GM18505 (cell line): ENCODE measurements at regions not wholly inside any gene's neighbourhood (a gene's known extent, or its start where the extent isn't known, plus 50 kb on each side); places are given as distances from the start of the nearest gene placed in this dataset.
"Not testable (repeated sequence)": the region's sequence is repeated elsewhere in the genome, so short reads cannot be mapped to it uniquely, and the experiment has no call there.

Experiments
- ATAC-seq: cut with Tn5 transposase; IDR thresholded peaks from one replicate; pipeline ENCODE4 v1.9.1; 2021; ENCODE audit not compliant: unreplicated experiment
- POLR2A ChIP-seq: IDR thresholded peaks from 4 replicates; pipeline ENCODE4 v1.6.1; 2011; ENCODE audit warnings: borderline replicate concordance; ENCODE audit not compliant: insufficient read depth, insufficient read length; ENCODE audit errors: extremely low read depth

DNA sequence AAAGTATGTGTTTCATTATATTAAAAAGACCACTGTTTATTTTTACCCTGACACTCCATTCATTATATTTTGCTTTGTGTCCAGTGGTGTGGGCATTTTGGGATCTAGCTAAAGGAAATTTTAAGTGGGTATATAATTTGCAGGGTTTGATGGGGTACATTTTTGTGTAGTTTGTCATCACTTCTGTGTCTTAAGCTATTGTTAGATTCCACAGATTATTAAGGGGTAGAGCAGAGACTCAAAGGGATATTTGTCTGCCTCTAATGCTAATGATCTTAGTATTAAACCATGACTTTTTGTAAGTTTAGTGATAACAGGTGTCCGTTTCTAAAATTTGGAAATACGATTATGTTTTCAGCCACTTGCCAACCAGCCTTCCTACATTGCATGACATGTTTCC, 731.6 kb downstream of the BRINP1 start:
- no peak for ATAC-seq
- no peak for TF ChIP-seq POLR2A

DNA sequence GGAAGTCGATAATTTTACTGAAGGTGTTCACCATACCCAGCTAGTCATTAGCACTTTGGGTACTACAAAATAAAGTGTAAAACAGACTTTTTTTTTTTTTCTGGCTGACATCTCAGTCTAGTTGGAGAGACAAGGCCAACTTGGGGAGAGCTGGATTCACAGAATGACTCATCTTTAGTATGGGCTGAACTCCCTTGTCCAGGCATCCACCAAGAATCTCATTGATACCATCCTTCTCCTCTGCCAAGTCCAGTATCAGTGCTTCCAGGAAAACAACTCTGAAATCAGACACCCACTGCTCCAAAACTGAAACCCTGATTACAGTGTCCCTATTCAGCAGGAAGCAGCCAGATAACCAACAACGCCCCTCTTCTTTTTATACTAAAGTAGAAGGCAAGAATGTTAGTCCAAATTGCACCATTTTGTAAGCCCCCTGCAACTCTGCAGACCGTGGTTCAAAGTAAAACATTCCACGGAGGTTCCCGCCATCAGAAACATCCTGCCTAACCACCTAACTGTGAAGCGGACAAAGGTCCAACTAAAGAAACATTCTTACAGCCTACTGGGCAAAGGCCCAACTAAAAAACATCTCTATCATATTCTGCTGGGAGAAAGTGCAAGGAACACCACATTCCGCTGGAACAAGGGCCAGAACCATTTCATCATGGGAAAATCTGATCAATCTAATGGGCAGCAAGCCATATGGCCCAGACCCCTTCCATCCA, 728.2 kb downstream of the BRINP1 start:
- no peak for ATAC-seq
- no peak for TF ChIP-seq POLR2A

DNA sequence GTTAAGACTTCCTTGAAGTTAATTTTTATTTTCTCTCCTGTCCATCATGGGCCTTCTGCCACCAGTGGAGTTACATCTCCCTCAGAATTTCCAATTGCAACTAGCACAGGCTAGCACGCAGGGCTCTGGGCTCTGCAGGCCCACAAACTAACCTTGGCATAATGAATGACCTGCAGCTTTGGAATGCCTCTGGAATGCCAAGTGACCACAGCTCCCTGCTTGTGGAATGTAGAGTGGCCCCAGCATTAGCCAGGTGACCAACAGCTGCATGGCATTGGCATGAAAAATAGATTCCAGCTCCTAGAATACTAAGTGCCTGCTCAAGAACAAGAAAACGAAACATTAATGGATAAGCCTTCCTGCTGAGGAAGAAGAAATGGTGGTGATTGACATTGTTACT, 726.1 kb downstream of the BRINP1 start:
- no peak for TF ChIP-seq POLR2A
- no peak for ATAC-seq

DNA sequence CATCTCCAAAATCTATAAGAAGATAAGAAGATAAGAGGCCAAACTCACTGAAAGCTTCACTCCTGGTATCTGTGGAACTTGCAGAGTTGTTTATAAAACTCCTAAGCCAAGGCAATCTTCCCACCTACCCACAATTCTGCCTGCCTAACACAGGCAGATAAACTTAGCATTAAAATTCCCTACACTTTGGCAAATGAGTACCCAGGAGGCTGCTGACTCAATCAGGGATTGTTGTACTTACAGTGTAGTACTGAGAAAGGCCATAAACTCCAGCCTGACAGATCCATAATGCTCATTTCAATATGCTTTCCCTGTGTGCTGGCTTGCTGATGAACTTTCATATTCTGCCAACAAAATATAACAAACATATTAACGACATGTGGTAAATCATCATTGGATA, 725.2 kb downstream of the BRINP1 start:
- no peak for ATAC-seq
- TF ChIP-seq POLR2A, result no peak

DNA sequence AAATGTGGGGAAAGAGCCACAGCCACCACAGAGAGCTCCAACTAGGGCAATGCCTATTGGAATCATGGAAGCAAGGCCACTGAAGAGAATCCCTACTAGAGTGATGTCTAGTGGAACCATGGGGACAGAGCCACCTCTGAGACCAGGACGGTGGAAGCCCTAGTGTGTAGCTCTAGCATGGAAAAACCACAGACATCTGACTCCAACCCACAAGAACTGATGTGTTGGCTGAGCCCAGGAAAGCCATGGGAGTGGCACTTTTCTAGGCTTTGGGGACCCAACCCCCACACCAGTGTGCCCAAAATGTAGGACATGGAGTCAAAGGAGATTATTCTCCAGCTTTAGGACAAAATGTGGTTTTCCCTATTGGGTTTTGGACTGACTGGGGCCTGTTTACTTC, 721.9 kb downstream of the BRINP1 start:
- TF ChIP-seq POLR2A, result no peak
- no peak for ATAC-seq

DNA sequence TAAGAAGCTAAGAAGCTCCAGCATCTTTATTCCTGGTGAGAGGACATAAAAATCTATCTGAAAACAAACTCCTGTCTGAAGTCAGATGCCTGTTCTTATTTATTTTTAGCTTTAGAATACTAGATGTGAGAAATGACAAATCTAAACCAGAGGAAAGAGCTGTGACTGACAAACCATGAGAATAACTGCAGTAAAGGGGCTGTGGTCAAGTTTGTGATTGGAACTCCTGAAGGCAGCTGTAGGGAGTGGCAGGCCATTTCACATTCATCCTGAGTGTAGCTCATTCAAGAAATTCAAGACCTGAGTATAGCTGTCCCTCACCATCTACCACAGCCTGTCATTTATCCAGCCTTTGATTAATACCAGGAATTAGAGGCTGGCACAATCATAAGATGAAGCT, 718.8 kb downstream of the BRINP1 start:
- no peak for ATAC-seq
- no peak for TF ChIP-seq POLR2A

DNA sequence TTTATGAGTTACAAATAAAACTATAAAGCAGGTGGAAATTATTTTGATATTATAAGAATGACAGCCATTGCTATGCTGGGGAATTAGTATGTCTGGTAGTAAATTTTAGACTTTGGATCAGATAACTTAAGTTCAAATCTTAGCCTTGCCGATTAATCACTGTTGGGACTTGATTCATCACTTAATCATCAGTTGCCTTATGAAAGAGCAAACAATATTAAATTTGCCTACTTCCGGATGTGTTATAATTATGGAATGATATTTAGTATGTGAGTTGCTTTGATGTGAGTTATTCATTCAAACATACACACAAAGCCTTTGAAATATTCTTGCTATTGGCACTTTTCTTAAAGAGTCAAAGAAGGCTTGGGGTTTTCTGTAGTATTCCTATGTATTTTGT, 717.7 kb downstream of the BRINP1 start:
- TF ChIP-seq POLR2A, result no peak
- no peak for ATAC-seq

DNA sequence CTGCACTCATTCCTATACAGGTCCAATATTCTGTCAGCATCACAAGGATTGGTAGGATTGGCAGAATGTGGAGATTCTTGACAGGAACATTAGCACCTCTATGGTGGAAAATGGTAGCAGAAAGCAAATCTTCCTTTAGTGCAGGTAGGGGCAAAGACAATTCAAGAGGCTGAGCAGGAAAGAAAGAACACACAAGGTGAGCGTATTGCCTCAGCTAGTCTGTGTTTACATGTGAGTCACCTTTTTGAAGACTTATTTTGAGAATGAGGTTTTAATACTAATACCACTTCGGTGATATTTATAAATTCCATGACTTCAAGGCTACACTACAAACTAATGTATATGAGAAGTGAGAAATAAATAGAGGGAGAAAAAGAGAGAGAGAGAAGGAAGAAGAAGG, 717.0 kb downstream of the BRINP1 start:
- TF ChIP-seq POLR2A, result no peak
- no peak for ATAC-seq

DNA sequence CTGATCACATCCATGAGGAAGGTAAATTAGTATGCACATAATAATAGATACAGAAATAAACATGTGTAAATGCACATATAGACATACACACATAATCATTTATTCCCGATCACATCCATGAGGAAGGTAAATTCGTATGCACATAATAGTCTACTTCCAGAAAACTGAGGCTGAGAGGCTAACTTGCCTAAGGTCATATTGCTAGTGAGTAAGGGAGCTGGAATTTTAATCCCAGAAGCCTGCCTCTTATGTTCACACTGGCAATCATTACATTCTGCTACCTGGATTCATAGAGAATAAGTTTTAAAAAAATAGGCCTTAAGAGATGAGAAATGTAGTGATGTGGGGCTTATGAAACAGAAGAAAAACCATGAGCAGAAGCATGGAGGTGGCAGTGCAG, 716.3 kb downstream of the BRINP1 start:
- TF ChIP-seq POLR2A, result no peak

DNA sequence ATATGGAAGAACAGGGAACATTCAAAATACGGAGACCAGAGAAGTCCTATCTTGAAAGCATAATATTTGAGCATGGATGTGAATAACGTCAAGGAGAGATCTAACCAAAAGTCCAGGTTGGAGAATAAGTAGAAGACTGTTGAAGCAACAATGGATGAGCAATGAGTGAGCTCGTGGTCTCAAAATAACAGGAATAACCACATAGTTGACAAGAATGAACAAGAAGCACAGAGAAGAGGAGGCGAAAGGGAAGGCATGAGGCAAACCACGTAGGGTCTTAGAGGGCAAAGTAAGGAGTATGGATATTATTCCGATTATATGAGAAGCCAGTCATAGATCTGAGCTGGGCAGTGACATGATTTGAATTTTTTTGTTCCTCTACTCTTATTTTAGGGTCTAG, 710.2 kb downstream of the BRINP1 start:
- ATAC-seq, result no peak
- TF ChIP-seq POLR2A, result no peak

More for the DNA sequence above, 716.3 kb downstream of the BRINP1 start:
- no peak for ATAC-seq

DNA sequence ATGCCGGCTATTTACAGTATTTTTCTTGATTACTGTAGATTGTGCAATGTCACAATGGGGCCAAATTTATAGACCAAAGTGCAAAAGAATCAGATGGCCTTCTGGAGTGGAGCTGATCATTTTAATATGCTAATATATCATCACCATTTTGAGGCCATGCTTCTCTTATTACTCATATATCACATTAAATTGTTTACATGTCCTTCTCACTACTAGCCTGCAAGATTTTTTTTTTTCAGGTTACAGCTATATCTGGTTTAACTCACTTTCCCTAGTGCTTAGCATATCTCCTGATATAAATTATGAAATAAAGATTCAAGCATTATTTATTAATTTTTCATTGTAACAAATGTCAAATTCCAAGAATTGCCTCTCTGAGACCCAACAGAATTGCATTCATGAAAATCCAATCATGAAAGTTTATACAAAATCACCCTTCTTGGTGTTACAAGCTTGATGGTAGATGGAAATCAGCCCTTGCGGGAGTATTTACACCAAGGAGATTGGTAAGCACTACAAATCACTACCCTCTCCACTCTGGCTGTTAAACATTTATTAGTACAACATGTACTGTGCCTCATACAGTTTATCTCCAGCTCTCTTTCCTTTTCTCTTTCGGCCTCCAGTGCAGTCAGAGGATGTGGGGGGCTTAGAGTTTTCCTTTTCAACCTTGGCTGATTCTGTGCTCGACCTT, 703.9 kb downstream of the BRINP1 start:
- no peak for ATAC-seq
- TF ChIP-seq POLR2A, result no peak

DNA sequence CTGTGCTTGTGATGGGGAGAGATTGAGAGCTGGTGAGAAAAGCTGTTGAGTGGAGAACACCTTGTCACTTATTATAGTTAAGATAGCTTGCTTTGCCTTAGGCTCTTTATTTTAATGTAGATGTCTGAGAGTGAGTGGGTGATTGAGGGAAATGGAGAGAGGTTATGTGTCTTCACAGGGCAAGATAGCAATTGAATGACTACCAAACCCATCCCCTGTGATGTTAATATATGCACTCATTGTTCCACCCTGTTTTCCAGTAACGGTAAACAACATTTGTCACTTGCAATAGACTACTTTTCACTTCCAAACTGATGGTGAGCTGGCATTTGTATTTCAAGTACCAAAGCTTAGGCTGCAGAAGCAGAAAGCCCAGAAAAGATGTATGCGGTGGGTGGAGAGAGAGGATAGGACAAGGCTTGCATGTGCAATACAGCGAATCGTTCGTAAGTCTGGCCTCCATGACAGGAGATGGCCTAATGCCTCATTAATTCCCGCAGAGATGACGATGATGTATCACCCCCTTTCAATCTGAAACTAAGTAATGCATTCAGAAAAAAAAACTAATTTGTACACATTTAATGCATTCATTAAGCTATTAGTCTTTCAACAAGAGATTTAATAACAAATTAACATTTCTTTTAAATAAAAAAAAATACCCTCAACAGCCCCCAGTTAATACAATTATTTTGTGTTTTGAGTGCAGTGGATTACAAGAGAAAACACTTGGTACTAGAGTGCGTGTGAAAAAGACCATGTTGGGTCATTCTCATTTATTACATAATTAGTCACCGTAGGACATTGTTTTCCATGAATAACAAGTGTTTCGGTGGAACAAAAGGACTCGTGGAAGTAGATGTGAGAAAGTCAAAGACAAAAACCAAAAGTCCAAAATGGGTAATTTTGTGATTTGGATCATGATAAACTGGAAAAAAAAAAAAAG, 699.0 kb downstream of the BRINP1 start:
- no peak for TF ChIP-seq POLR2A
- no peak for ATAC-seq

DNA sequence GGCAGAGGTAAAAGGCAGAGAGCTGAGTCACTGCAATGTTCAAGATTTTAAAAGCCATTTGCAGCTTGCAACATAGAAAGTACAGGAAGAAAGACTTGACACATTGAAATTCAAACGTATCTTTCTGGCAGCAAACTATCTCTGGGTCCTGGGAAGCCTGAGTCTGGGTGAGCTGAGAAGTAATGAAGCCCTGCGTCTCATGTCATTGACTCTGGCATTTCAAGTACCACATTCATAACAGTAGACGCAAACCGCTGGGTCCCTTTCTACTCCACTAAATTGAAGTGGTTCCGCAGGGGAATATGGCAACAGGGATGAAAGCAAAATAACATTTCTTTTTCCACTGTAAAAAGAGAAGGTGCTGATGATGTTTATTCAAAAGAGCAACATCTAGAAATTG, 694.3 kb downstream of the BRINP1 start:
- no peak for ATAC-seq

DNA sequence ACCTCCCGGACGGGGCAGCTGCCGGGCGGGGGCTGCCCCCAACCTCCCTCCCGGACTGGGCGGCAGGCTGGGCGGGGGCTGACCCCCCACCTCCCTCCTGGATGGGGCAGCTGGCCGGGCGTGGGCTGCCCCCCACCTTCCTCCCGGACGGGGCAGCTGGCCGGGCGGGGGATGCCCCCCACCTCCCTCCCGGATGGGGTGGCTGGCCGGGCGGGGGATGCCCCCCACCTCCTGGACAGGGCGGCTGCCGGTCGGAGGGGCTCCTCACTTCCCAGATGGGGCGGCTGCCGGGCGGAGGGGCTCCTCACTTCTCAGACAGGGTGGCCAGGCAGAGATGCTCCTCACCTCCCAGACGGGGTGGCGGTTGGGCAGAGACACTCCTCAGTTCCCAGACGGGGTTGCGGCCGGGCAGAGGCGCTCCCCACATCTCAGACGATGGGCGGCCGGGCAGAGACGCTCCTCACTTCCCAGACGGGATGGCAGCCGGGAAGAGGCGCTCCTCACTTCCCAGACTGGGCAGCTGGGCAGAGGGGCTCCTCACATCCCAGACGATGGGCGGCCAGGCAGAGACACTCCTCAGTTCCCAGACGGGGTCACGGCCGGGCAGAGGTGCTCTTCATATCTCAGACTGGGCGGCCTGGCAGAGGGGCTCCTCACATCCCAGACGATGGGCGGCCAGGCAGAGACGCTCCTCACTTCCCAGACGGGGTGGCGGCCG, 691.1 kb downstream of the BRINP1 start:
- ATAC-seq, result not testable (repeated sequence)

More for the DNA sequence above, 694.3 kb downstream of the BRINP1 start:
- TF ChIP-seq POLR2A, result no peak
